ENCODE measurements at regions not wholly inside any gene's neighbourhood (a gene's known extent, or its start where the extent isn't known, plus 50 kb on each side); places are given as distances from the start of the nearest gene placed in this dataset.

GRCh38 chr3:164064298-164064697 lies 1014.0 kb downstream of the SI start:
- TF ChIP-seq HCFC1 (IDR thresholded peaks at IDR 0.05; ENCODE audit: low read depth, low read length) (no peak), ZBTB7A (IDR thresholded peaks at IDR 0.05; ENCODE audit: borderline replicate concordance, control insufficient read depth, low read depth, low read length) (no peak), KLF1 (tag; IDR thresholded peaks at IDR 0.05) (no peak), CTCF (IDR thresholded peaks at IDR 0.05 in 2 of 3, conservative IDR thresholded peaks at IDR 0.05 in 1 of 3; ENCODE audit: insufficient read depth in 2 of 3, low read depth in 1 of 3, low read length in 3 of 3) (no peak), DLX4 (CRISPR knock-in tag; IDR thresholded peaks at IDR 0.05) (no peak), EZH2 (IDR thresholded peaks at IDR 0.05; ENCODE audit: borderline replicate concordance, low read depth, low read length) (no peak), ZHX1 (conservative IDR thresholded peaks at IDR 0.05; ENCODE audit: low read length) (no peak), ZNF174 (CRISPR knock-in tag; IDR thresholded peaks at IDR 0.05) (no peak), ZNF57 (CRISPR knock-in tag; IDR thresholded peaks at IDR 0.05) (no peak), MEF2A (IDR thresholded peaks at IDR 0.05; ENCODE audit: control insufficient read depth, low read depth, low read length) (no peak), TCF7L2 (IDR thresholded peaks at IDR 0.05; ENCODE audit: low read depth, low read length) (no peak)
